ENCODE measurements at regions not wholly inside any gene's neighbourhood (a gene's known extent, or its start where the extent isn't known, plus 50 kb on each side); places are given as distances from the start of the nearest gene placed in this dataset.

DNA sequence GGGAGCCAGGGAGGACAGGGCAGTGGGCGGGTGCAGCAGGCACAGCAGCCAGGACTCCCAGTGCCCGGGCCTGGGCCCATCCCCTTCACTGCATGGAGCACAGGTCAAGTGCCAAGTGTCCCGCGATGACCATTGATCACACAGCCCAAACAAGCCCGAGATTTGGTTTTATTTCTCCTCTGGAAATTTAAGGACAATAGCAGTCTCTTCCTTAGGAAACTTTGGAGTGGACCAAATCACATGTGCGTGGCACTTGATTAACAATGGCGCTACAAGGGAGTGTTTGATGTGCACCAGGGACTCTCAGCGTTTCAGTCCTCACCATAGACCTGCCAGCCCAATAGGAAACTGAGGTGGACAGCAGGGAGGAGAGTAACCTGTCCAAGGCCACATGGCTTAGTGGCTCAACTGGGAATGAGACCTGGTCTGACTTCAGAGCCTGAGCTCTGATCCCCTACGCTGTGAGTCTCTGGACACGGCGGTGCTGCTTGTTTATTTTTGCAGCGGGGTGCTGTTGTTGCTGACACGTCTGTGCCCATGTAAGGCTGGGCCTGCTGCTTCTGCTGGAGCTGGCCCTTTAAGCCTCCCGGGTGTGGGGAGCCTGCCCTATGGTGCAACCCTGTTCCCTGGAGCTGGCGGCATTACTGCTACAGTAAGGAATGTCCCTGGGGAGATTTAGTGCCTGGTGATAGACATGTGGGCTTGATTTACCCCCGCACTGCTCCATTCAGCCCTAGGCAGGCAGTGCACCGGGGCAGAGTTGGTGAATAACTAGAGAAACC is 194.2 kb downstream of the INHBB start:
- no peak overlapping the region for H3K23ac ChIP-seq (ENCODE audit: insufficient read length)
- H3K36me3 ChIP-seq (ENCODE audit: control insufficient read depth in 2 of 4, insufficient read depth in 4 of 4, low read length in 3 of 4), result no peaks in the 10 kb centered on the region
- H3K9me3 ChIP-seq (ENCODE audit: insufficient read depth in 2 of 2, low read depth in 1 of 2, low read length in 1 of 2), result no peaks in the 10 kb centered on the region
- H2AK5ac ChIP-seq (ENCODE audit: low read depth, low read length), result no peak overlapping the region
- POLR2A ChIA-PET (ENCODE audit: partially characterized antibody), result no interaction called here
- no peak overlapping the region for H2AFZ ChIP-seq (ENCODE audit: low read length)
- peaks cover 0 to 5% (median under 1%) of the 10 kb centered on the region in 4 experiments; a peak in 2 of 7 replicates for H3K4me1 ChIP-seq (replicated peaks in 1 of 4; ENCODE audit: control insufficient read depth in 3 of 4, insufficient read depth in 4 of 4, low read length in 3 of 4)
- H3K4me3 ChIP-seq (ENCODE audit: extremely low read depth in 1 of 4, insufficient read depth in 2 of 4, low read depth in 3 of 4, low read length in 4 of 4), result no peak overlapping the region
- no peaks in the 10 kb centered on the region for H3K79me2 ChIP-seq (ENCODE audit: control insufficient read depth in 1 of 2, insufficient read depth in 2 of 2, low read length in 2 of 2)
- no peak overlapping the region for H2BK5ac ChIP-seq (ENCODE audit: low read depth, low read length)
- no peak overlapping the region for H2BK120ac ChIP-seq (replicated peaks; ENCODE audit: low read depth, low read length)
- no peak overlapping the region for H3K4me2 ChIP-seq (ENCODE audit: insufficient read depth in 1 of 2, low read depth in 2 of 2, low read length in 2 of 2)
- no peaks in the 10 kb centered on the region for H3K79me1 ChIP-seq (ENCODE audit: low read depth, low read length)
- no peak overlapping the region for H3K9ac ChIP-seq (replicated peaks in 1 of 4; ENCODE audit: extremely low read depth in 1 of 4, low read depth in 3 of 4, low read length in 3 of 4)
- no peak overlapping the region for H4K8ac ChIP-seq (ENCODE audit: extremely low read depth, insufficient read depth, low read length)
- no peak overlapping the region for H3K56ac ChIP-seq (replicated peaks; ENCODE audit: insufficient read length, low read depth, low read length)
- DNase-seq (ENCODE audit: low read depth in 1 of 2, low spot score in 2 of 2), result no peak
- H4K20me1 ChIP-seq (replicated peaks in 1 of 2; ENCODE audit: control insufficient read depth in 1 of 2, insufficient read depth in 2 of 2, low read length in 2 of 2), result no peaks in the 10 kb centered on the region
- H4K5ac ChIP-seq (ENCODE audit: insufficient read length, low read depth, low read length), result no peak overlapping the region
- peaks cover 0 to 3% (median 0%) of the 10 kb centered on the region in 4 experiments; a peak in 3 of 7 replicates for H3K27me3 ChIP-seq (replicated peaks in 1 of 4; ENCODE audit: control insufficient read depth in 3 of 4, extremely low read depth in 1 of 4, insufficient read depth in 3 of 4, low read length in 3 of 4)
- H3K18ac ChIP-seq (ENCODE audit: extremely low read depth, low read length), result no peak overlapping the region; the same call in 1 of the 2 replicates
- no peak overlapping the region for H3K4ac ChIP-seq (replicated peaks; ENCODE audit: insufficient read length, low read depth, low read length)
- H2BK15ac ChIP-seq (ENCODE audit: low read length), result no peak overlapping the region
- no peak for FAIRE-seq
- H3K23me2 ChIP-seq (ENCODE audit: low read depth, low read length), result no peaks in the 10 kb centered on the region
- no peak overlapping the region for H2BK20ac ChIP-seq (ENCODE audit: low read length)
- 84% methylated on average over 17 of the region's 17 CpGs; no CpG with 5 or more reads in 1 of the 2 experiments for WGBS, 2 experiments (ENCODE audit: extremely low coverage in 1 of 2, insufficient coverage in 1 of 2, insufficient read length in 1 of 2, insufficient replicate concordance in 2 of 2, low coverage in 1 of 2, low lambda C conversion rate in 2 of 2, missing lambda C conversion rate in 1 of 2)
- no peak overlapping the region for H3K14ac ChIP-seq (ENCODE audit: insufficient read length)
- H2BK12ac ChIP-seq (ENCODE audit: low read depth, low read length), result no peak overlapping the region
- H4K91ac ChIP-seq (replicated peaks; ENCODE audit: insufficient read length, low read length), result no peak overlapping the region
- H3K27ac ChIP-seq (ENCODE audit: low read depth, low read length), result no peak overlapping the region
- no peak for TF ChIP-seq HDAC2 (IDR thresholded peaks at IDR 0.05; ENCODE audit: borderline replicate concordance in 1 of 2, low read depth in 2 of 2, low read length in 2 of 2)
- TF ChIP-seq FOSL1 (IDR thresholded peaks at IDR 0.05; ENCODE audit: insufficient read depth, low read depth, low read length), result no peak
- TF ChIP-seq SIX5 (IDR thresholded peaks at IDR 0.05; ENCODE audit: low read depth, low read length), result no peak
- TF ChIP-seq RBBP5 (IDR thresholded peaks at IDR 0.05; ENCODE audit: borderline replicate concordance, low read depth, low read length), result no peak
- TF ChIP-seq CEBPB (IDR thresholded peaks at IDR 0.05; ENCODE audit: low read depth, low read length), result peak; percentile 44; the same call in 1 of the 2 replicates
- TF ChIP-seq CHD2 (IDR thresholded peaks at IDR 0.05; ENCODE audit: low read length), result no peak
- CTCF ChIA-PET (ENCODE audit: partially characterized antibody), result interaction anchor here (1.5 to 4.0 kb wide), 4 partner anchors 10 to 136 kb away, joined by 4 to 24 read pairs (median 5); no protein-coding TSS in a partner anchor
